ENCODE measurements at regions not wholly inside any gene's neighbourhood (a gene's known extent, or its start where the extent isn't known, plus 50 kb on each side); places are given as distances from the start of the nearest gene placed in this dataset.
"Not testable (repeated sequence)": the region's sequence is repeated elsewhere in the genome, so short reads cannot be mapped to it uniquely, and the experiment has no call there.

DNA sequence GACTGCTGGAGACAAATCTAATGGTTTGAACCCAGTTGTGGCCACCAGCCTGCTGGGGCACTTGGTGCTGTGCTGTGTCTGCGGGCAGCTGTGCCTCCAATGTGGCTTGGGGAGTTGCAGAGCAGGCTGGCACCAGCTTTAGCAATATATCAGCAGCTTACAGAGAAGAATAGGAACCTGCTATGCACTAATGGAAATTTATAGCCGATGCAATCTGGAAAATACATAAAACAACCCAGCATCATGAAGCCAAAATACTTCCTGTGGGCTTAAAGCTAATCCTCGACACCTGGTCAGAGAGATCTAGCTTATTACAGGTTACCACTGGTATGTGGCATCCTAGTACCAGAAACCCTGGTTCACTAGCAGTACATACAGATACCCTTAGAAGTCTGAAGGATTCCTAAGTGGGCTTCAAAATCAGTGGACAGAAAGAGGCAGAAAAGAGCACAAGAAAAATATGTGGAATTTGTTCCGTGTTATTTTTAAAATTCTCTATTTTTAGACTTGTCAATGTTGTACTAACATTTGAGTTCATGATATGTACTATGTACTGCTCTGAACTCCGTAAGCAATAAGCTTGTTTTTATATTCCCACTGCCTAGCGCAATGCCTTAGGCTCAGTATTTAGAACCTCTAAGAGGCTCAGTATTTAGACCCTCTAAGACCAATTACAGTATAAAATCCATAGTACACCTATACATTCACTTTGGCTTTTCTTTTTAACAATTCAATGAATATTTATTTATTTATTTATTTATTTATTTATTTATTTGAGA, 194.7 kb downstream of the UXS1 start:
- no peaks in the 10 kb centered on the region for H3F3A ChIP-seq (ENCODE audit: low read depth)
- peaks cover 11% of the 10 kb centered on the region for H3K9me3 ChIP-seq (ENCODE audit: insufficient read depth, low read depth, low read length)
- no peaks in the 10 kb centered on the region for H3K79me2 ChIP-seq (ENCODE audit: insufficient read depth, low read length)
- peak overlapping the region; percentile 41 for H3K9ac ChIP-seq (ENCODE audit: low read depth, low read length, poor library complexity, severe bottlenecking)
- H3K9me2 ChIP-seq (replicated peaks; ENCODE audit: low read depth, low read length) = no peaks in the 10 kb centered on the region
- H3K4me2 ChIP-seq (ENCODE audit: low read depth, low read length, poor library complexity, severe bottlenecking) = peak overlapping the region; percentile 37
- no peaks in the 10 kb centered on the region for H4K20me1 ChIP-seq (ENCODE audit: insufficient read depth, low read length, poor library complexity, severe bottlenecking)
- H3K4me3 ChIP-seq (ENCODE audit: low read length, poor library complexity, severe bottlenecking) = no peak overlapping the region
- H3K4me1 ChIP-seq (ENCODE audit: insufficient read depth, low read length, poor library complexity, severe bottlenecking) = peaks cover 15% of the 10 kb centered on the region
- H3K36me3 ChIP-seq (ENCODE audit: insufficient read depth, low read length) = no peaks in the 10 kb centered on the region
- no peak overlapping the region for H2AFZ ChIP-seq (ENCODE audit: low read length)
- TF ChIP-seq EZH2phosphoT487 (IDR thresholded peaks at IDR 0.05; ENCODE audit: borderline replicate concordance) = no peak
- no peak for TF ChIP-seq CTCF (conservative IDR thresholded peaks at IDR 0.05; ENCODE audit: low read length)
- H3K27me3 ChIP-seq (ENCODE audit: insufficient read depth, low read length, poor library complexity, severe bottlenecking) = peaks cover 6% of the 10 kb centered on the region

- peaks cover 15% of the 10 kb centered on the region for H3K4me1 ChIP-seq (ENCODE audit: insufficient read depth, low read length, poor library complexity, severe bottlenecking)
- no peak overlapping the region for H2AFZ ChIP-seq (ENCODE audit: low read length)
- no peaks in the 10 kb centered on the region for H3F3A ChIP-seq (ENCODE audit: low read depth)
- no peaks in the 10 kb centered on the region for H3K36me3 ChIP-seq (ENCODE audit: insufficient read depth, low read length)
- no peak overlapping the region for H3K9ac ChIP-seq (ENCODE audit: low read depth, low read length, poor library complexity, severe bottlenecking)
- TF ChIP-seq CTCF (conservative IDR thresholded peaks at IDR 0.05; ENCODE audit: low read length) = no peak
- TF ChIP-seq EZH2phosphoT487 (IDR thresholded peaks at IDR 0.05; ENCODE audit: borderline replicate concordance) = no peak
- no peak overlapping the region for H3K4me3 ChIP-seq (ENCODE audit: low read length, poor library complexity, severe bottlenecking)
- peaks cover 22% of the 10 kb centered on the region for H3K9me3 ChIP-seq (ENCODE audit: insufficient read depth, low read depth, low read length)
- H4K20me1 ChIP-seq (ENCODE audit: insufficient read depth, low read length, poor library complexity, severe bottlenecking) = no peaks in the 10 kb centered on the region
- H3K4me2 ChIP-seq (ENCODE audit: low read depth, low read length, poor library complexity, severe bottlenecking) = no peak overlapping the region
- H3K79me2 ChIP-seq (ENCODE audit: insufficient read depth, low read length) = no peaks in the 10 kb centered on the region
- no peaks in the 10 kb centered on the region for H3K9me2 ChIP-seq (replicated peaks; ENCODE audit: low read depth, low read length)
- H3K27me3 ChIP-seq (ENCODE audit: insufficient read depth, low read length, poor library complexity, severe bottlenecking) = peaks cover 6% of the 10 kb centered on the region
Measured at GRCh38 chr2:105997711-105998110, 196.4 kb downstream of the UXS1 start.

GRCh38 chr2:105990624-105991023, 203.5 kb downstream of the UXS1 start:
- peaks cover 36% of the 10 kb centered on the region for H3K9me3 ChIP-seq (ENCODE audit: insufficient read depth, low read depth, low read length)
- H3K4me1 ChIP-seq (ENCODE audit: insufficient read depth, low read length, poor library complexity, severe bottlenecking) = no peaks in the 10 kb centered on the region
- TF ChIP-seq CTCF (conservative IDR thresholded peaks at IDR 0.05; ENCODE audit: low read length) (0 out of 2 replicates have a peak, but pooled peaks have one; percentile 13), EZH2phosphoT487 (IDR thresholded peaks at IDR 0.05; ENCODE audit: borderline replicate concordance) (no peak)
- H3K9ac ChIP-seq (ENCODE audit: low read depth, low read length, poor library complexity, severe bottlenecking) = no peak overlapping the region
- H3K4me2 ChIP-seq (ENCODE audit: low read depth, low read length, poor library complexity, severe bottlenecking) = no peak overlapping the region
- H3K9me2 ChIP-seq (replicated peaks; ENCODE audit: low read depth, low read length) = no peaks in the 10 kb centered on the region
- no peaks in the 10 kb centered on the region for H3K79me2 ChIP-seq (ENCODE audit: insufficient read depth, low read length)
- H3K4me3 ChIP-seq (ENCODE audit: low read length, poor library complexity, severe bottlenecking) = no peak overlapping the region
- peaks cover 3% of the 10 kb centered on the region; the same call in 1 of the 2 replicates for H3K36me3 ChIP-seq (ENCODE audit: insufficient read depth, low read length)
- no peaks in the 10 kb centered on the region for H4K20me1 ChIP-seq (ENCODE audit: insufficient read depth, low read length, poor library complexity, severe bottlenecking)
- no peaks in the 10 kb centered on the region for H3F3A ChIP-seq (ENCODE audit: low read depth)
- no peak overlapping the region for H2AFZ ChIP-seq (ENCODE audit: low read length)
- peaks cover 6% of the 10 kb centered on the region for H3K27me3 ChIP-seq (ENCODE audit: insufficient read depth, low read length, poor library complexity, severe bottlenecking)

DNA sequence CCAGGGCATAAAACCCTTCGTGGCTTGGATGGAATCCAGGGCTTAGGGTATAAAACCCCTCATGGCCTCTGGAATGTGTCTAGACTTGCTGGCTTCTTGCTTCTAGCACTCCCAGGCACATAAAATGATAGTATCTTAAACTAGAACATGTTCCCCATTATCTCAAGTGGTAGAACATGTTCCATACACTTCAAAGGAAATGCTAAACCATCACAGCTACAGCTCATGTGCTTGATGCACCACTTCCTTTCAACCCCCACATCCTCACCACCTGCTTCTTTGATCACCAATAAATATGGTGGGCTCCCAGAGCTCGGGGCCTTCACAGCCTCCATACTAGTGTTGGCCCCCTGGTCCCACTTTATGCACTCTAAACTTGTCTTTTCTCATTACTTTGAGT, 204.3 kb downstream of the UXS1 start:
- not testable (repeated sequence) for H3K9ac ChIP-seq (ENCODE audit: low read depth, low read length, poor library complexity, severe bottlenecking); H4K20me1 ChIP-seq (ENCODE audit: insufficient read depth, low read length, poor library complexity, severe bottlenecking); H3K36me3 ChIP-seq (ENCODE audit: insufficient read depth, low read length); H3K79me2 ChIP-seq (ENCODE audit: insufficient read depth, low read length); H3K4me3 ChIP-seq (ENCODE audit: low read length, poor library complexity, severe bottlenecking); H3K9me2 ChIP-seq (replicated peaks; ENCODE audit: low read depth, low read length); H3K4me1 ChIP-seq (ENCODE audit: insufficient read depth, low read length, poor library complexity, severe bottlenecking); H2AFZ ChIP-seq (ENCODE audit: low read length); H3F3A ChIP-seq (ENCODE audit: low read depth); H3K27me3 ChIP-seq (ENCODE audit: insufficient read depth, low read length, poor library complexity, severe bottlenecking); H3K4me2 ChIP-seq (ENCODE audit: low read depth, low read length, poor library complexity, severe bottlenecking)
- peaks cover 31% of the 10 kb centered on the region; the same call in 1 of the 2 replicates for H3K9me3 ChIP-seq (ENCODE audit: insufficient read depth, low read depth, low read length)
